ENCODE measurements at regions not wholly inside any gene's neighbourhood (a gene's known extent, or its start where the extent isn't known, plus 50 kb on each side); places are given as distances from the start of the nearest gene placed in this dataset.

DNA sequence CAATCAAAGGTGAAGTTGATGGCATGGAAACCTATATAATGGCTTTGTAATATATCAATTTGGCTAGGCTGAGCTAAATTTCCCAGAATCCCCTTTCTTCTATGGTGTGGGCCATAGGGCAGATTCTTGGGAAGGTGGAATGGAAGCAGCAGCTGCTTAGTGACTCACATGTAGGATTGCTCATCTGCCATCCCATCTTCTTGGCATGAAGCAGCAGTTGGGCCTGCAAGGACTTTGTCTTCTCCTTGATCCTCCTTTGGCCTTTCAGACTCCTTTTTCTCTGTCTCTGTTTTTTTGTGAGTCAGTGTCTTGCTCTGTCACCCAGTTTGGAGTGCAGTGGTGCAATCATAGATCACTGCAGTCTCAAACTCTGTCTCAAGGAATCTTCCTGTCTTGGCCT, 52.6 kb upstream of the CEP162 start:
- POLR2A ChIA-PET (ENCODE audit: low non-redundant PET), result no interaction called here
- CTCF ChIA-PET, result no interaction called here
- no peak for DNase-seq (ENCODE audit: low spot score)
- Histone ChIP-seq H3K9me3 (ENCODE audit: low read depth, low read length, poor library complexity, severe bottlenecking) (no peaks in the 10 kb centered on the region), H3K36me3 (ENCODE audit: insufficient read depth, low read length, poor library complexity, severe bottlenecking) (no peaks in the 10 kb centered on the region), H3K27me3 (replicated peaks; ENCODE audit: insufficient read depth, low read depth, low read length, poor library complexity) (peaks cover 23% of the 10 kb centered on the region), H3K4me3 (ENCODE audit: low read depth, low read length, poor library complexity, severe bottlenecking) (no peak overlapping the region), H3K4me1 (ENCODE audit: insufficient read depth, low read length, poor library complexity, severe bottlenecking) (no peaks in the 10 kb centered on the region), H3K27ac (ENCODE audit: low read depth, low read length, poor library complexity, severe bottlenecking) (no peak overlapping the region)
- intact Hi-C loops (cut with micrococcal nuclease; ENCODE audit: unreplicated experiment), result no loop called here
- TF ChIP-seq, protein P1, sequence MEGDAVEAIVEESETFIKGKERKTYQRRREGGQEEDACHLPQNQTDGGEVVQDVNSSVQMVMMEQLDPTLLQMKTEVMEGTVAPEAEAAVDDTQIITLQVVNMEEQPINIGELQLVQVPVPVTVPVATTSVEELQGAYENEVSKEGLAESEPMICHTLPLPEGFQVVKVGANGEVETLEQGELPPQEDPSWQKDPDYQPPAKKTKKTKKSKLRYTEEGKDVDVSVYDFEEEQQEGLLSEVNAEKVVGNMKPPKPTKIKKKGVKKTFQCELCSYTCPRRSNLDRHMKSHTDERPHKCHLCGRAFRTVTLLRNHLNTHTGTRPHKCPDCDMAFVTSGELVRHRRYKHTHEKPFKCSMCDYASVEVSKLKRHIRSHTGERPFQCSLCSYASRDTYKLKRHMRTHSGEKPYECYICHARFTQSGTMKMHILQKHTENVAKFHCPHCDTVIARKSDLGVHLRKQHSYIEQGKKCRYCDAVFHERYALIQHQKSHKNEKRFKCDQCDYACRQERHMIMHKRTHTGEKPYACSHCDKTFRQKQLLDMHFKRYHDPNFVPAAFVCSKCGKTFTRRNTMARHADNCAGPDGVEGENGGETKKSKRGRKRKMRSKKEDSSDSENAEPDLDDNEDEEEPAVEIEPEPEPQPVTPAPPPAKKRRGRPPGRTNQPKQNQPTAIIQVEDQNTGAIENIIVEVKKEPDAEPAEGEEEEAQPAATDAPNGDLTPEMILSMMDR (conservative IDR thresholded peaks at IDR 0.05; ENCODE audit: low read depth, low read length), result no peak
- no peak for TF ChIP-seq EZH2 (IDR thresholded peaks at IDR 0.05; ENCODE audit: borderline replicate concordance, low read depth, low read length, poor library complexity, severe bottlenecking)
- BruUV-seq (replicated peaks), result no TSS peak

DNA sequence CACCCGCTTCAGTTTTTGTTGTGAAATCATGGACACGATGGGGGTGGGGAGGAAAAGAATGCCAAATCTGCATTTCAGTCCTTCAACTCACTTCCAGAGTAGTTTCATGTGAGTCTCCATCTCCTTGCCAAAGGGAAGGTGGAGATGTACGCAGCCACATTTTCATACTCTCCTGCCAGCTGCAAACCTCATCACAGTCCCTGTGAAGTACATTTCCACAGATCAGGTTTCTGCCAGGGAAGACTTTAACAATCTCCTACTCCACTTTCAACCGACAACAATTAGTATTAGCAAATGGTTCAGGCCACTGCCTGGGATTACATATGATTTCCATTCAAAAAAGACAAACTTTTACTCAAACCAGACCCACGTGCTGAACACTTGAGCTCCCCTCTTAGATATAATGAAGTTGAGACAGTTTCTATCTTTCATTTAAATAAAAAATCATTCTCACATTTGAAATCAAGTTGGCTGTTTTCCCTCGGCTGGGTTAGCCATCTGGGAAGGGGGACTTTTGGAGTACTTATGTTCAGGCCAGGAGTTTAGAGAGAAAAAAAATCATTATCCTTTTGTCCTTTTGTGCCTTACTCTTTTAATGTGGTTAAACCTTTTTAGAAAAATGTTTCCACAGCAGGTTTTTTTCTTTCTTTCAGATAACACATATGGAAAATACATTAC, 51.0 kb upstream of the CEP162 start:
- Histone ChIP-seq H3K36me3 (ENCODE audit: insufficient read depth, low read length, poor library complexity, severe bottlenecking) (no peaks in the 10 kb centered on the region), H3K9me3 (ENCODE audit: low read depth, low read length, poor library complexity, severe bottlenecking) (no peaks in the 10 kb centered on the region), H3K4me3 (ENCODE audit: low read depth, low read length, poor library complexity, severe bottlenecking) (no peak overlapping the region), H3K27ac (ENCODE audit: low read depth, low read length, poor library complexity, severe bottlenecking) (no peak overlapping the region), H3K4me1 (ENCODE audit: insufficient read depth, low read length, poor library complexity, severe bottlenecking) (no peaks in the 10 kb centered on the region), H3K27me3 (replicated peaks; ENCODE audit: insufficient read depth, low read depth, low read length, poor library complexity) (peaks cover 23% of the 10 kb centered on the region)
- CTCF ChIA-PET, result no interaction called here
- intact Hi-C loops (cut with micrococcal nuclease; ENCODE audit: unreplicated experiment), result no loop called here
- no peak for DNase-seq (ENCODE audit: low spot score)
- TF ChIP-seq EZH2 (IDR thresholded peaks at IDR 0.05; ENCODE audit: borderline replicate concordance, low read depth, low read length, poor library complexity, severe bottlenecking), result no peak
- TF ChIP-seq, protein P1 (conservative IDR thresholded peaks at IDR 0.05; ENCODE audit: low read depth, low read length), result no peak
- BruUV-seq (replicated peaks), result no TSS peak
- POLR2A ChIA-PET (ENCODE audit: low non-redundant PET), result no interaction called here

All from A673 (cell line).